Breast epithelium (tissue), 3 donors: ENCODE measurements at regions not wholly inside any gene's neighbourhood (a gene's known extent, or its start where the extent isn't known, plus 50 kb on each side); places are given as distances from the start of the nearest gene placed in this dataset.

Experiments
- POLR2A ChIP-seq: fragments of 450-650 bp; IDR thresholded peaks from one replicate; pipeline ENCODE4 v1.6.1; 2016; ENCODE audit warnings: antibody characterized with exemption, mild to moderate bottlenecking, moderate library complexity
- POLR2AphosphoS5 ChIP-seq, 3 donors: sonication (generic); formaldehyde crosslinking; IDR thresholded peaks; one replicate each; pipeline ENCODE4 v1.6.1; 2017; ENCODE audit warnings: antibody characterized with exemption in 3 of 3
- TF ChIP-seq, protein P1 (sequence below), 3 donors: fragments of 450-650 bp; IDR thresholded peaks; one replicate each; pipeline ENCODE4 v1.5.1; 2016 to 2017; ENCODE audit warnings: antibody characterized with exemption in 3 of 3, mild to moderate bottlenecking in 3 of 3, moderate library complexity in 3 of 3

DNA sequence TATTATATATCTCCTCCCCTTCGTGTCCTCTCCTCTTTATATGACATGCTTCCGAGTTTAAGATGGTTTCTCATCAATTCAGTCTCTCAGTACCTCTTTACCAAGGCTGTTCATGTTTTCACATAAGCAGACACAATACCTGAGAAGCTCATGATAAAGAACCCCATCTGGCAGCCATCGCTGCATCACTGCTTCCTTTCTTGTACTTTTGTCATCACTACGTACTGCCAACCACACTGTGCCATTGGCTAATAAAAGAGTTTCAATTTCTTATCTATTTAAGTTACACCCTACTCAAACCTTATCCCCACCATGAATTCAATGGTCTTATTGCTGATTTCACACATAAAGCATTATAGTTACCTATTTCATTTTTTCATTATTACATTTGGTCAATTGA, 484.7 kb upstream of the CNTN4 start:
- TF ChIP-seq, protein P1, sequence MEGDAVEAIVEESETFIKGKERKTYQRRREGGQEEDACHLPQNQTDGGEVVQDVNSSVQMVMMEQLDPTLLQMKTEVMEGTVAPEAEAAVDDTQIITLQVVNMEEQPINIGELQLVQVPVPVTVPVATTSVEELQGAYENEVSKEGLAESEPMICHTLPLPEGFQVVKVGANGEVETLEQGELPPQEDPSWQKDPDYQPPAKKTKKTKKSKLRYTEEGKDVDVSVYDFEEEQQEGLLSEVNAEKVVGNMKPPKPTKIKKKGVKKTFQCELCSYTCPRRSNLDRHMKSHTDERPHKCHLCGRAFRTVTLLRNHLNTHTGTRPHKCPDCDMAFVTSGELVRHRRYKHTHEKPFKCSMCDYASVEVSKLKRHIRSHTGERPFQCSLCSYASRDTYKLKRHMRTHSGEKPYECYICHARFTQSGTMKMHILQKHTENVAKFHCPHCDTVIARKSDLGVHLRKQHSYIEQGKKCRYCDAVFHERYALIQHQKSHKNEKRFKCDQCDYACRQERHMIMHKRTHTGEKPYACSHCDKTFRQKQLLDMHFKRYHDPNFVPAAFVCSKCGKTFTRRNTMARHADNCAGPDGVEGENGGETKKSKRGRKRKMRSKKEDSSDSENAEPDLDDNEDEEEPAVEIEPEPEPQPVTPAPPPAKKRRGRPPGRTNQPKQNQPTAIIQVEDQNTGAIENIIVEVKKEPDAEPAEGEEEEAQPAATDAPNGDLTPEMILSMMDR (IDR thresholded peaks at IDR 0.05), result no peak
- TF ChIP-seq POLR2A (no peak), POLR2AphosphoS5 (IDR thresholded peaks at IDR 0.05) (no peak)
